PC-9 (cell line): ENCODE measurements at regions not wholly inside any gene's neighbourhood (a gene's known extent, or its start where the extent isn't known, plus 50 kb on each side); places are given as distances from the start of the nearest gene placed in this dataset.

ENCODE experiments used
- BruUV-seq: library from RNA; stranded (reverse); fragments of 400-500 nt; replicated peaks from 2 replicates; lab custom pipeline; 2021; lab: Mats Ljungman, UMichigan
- CTCF ChIA-PET: fragments of 300-600 bp; sonication (Branson Sonifier 250); formaldehyde crosslinking; loops from one replicate; lab custom pipeline; 2022; ENCODE audit warnings: antibody characterized with exemption; lab: Charles Lee
- POLR2A ChIA-PET: fragments of 300-600 bp; sonication (Branson Sonifier 250); formaldehyde crosslinking; loops from one replicate; lab custom pipeline; 2022; ENCODE audit warnings: antibody characterized with exemption; ENCODE audit not compliant: unreplicated experiment; lab: Charles Lee
- DNase-seq, 2 experiments: peaks; one replicate each; pipeline versions ENCODE4 v3.0.0 to v3.0.0-alpha.2; 2015 to 2022; ENCODE audit warnings: mixed read lengths in 1 of 2
- H2AFZ ChIP-seq: fragments of 200-600 bp; sonication (generic); 2 replicates; pipeline ENCODE4 v1.8.1; 2017; ENCODE audit warnings: antibody characterized with exemption
- H3F3A ChIP-seq: fragments of 200-600 bp; sonication (generic); 2 replicates; pipeline ENCODE4 v1.8.1; 2017; ENCODE audit warnings: antibody characterized with exemption, mild to moderate bottlenecking, low read depth; ENCODE audit not compliant: insufficient read depth
- H3K27ac ChIP-seq: fragments of 200-600 bp; sonication (generic); 2 replicates; pipeline ENCODE4 v1.6.1; 2016; ENCODE audit warnings: mixed run types
- H3K27me3 ChIP-seq: fragments of 200-600 bp; sonication (generic); 2 replicates; pipeline ENCODE4 v1.6.1; 2016; ENCODE audit warnings: low read depth, mixed run types; ENCODE audit not compliant: insufficient read depth
- H3K36me3 ChIP-seq: fragments of 200-600 bp; sonication (generic); 2 replicates; pipeline ENCODE4 v1.6.1; 2016; ENCODE audit warnings: low read depth, mixed run types
- H3K4me1 ChIP-seq: fragments of 200-600 bp; sonication (generic); replicated peaks from 2 replicates; pipeline ENCODE4 v1.6.1; 2016; ENCODE audit warnings: mixed run types; ENCODE audit not compliant: insufficient read depth
- H3K4me2 ChIP-seq: fragments of 200-600 bp; sonication (generic); 2 replicates; pipeline ENCODE4 v1.6.1; 2017; ENCODE audit warnings: mixed run types
- H3K4me3 ChIP-seq: fragments of 200-600 bp; sonication (generic); 2 replicates; pipeline ENCODE4 v1.6.1; 2016; ENCODE audit warnings: mixed run types
- H3K79me2 ChIP-seq: fragments of 200-600 bp; sonication (generic); 2 replicates; pipeline ENCODE4 v1.6.1; 2017; ENCODE audit warnings: low read depth, mixed run types
- H3K9me2 ChIP-seq: fragments of 200-600 bp; sonication (generic); 2 replicates; pipeline ENCODE4 v1.8.1; 2017; ENCODE audit warnings: mild to moderate bottlenecking; ENCODE audit not compliant: insufficient read depth
- H3K9me3 ChIP-seq: fragments of 200-600 bp; sonication (generic); 2 replicates; pipeline ENCODE4 v1.8.1; 2016; ENCODE audit warnings: low read depth; ENCODE audit not compliant: insufficient read depth
- H4K20me1 ChIP-seq: fragments of 200-600 bp; sonication (generic); 2 replicates; pipeline ENCODE4 v1.8.1; 2017; ENCODE audit not compliant: insufficient read depth
- CTCF ChIP-seq: fragments of 200-600 bp; sonication (generic); conservative IDR thresholded peaks from 2 replicates; pipeline ENCODE4 v1.6.1; 2017; ENCODE audit warnings: mixed run types, antibody characterized with exemption, mild to moderate bottlenecking, moderate library complexity
- EZH2 ChIP-seq: fragments of 200-600 bp; sonication (generic); IDR thresholded peaks from 2 replicates; pipeline ENCODE4 v1.8.0; 2017; ENCODE audit warnings: antibody characterized with exemption, low read depth
- intact Hi-C: fragments of 100-400 bp; cut with micrococcal nuclease; formaldehyde crosslinking; loops from one replicate; pipeline ENCODE4 v1.10.0; 2022; ENCODE audit not compliant: unreplicated experiment

DNA sequence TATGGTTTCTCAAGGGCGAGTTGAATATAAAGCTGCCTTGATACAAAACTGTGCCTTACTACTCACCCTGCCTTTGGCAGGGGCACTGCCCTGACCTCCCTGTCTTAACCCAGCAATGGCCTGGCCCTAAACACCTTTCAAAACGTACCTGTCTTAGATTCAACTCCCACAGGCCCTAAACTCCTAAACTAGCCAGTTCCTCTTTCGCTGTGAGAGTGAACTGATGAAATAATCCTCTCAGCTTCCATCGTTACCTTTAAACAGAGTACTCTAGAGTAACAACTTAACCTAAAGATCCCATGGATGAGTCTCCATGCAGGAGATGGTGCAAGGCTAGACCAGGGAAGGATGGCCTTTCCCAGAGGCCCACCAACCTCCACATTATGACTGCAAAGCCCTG is 133.0 kb upstream of the THBS1 start:
- Histone ChIP-seq H3K4me3 (no peak overlapping the region), H3K79me2 (no peaks in the 10 kb centered on the region), H4K20me1 (no peaks in the 10 kb centered on the region), H3K36me3 (no peaks in the 10 kb centered on the region), H3K4me2 (no peak overlapping the region), H2AFZ (no peak overlapping the region), H3K27me3 (no peaks in the 10 kb centered on the region), H3K27ac (no peak overlapping the region), H3K9me2 (no peaks in the 10 kb centered on the region), H3K4me1 (no peaks in the 10 kb centered on the region), H3F3A (no peaks in the 10 kb centered on the region), H3K9me3 (no peaks in the 10 kb centered on the region; the same call in 1 of the 2 replicates)
- CTCF ChIA-PET, result no interaction called here
- TF ChIP-seq CTCF (no peak), EZH2 (no peak)
- no peak for DNase-seq
- POLR2A ChIA-PET, result interaction anchor here (0.6 kb wide), 1 partner anchor 7 kb away, joined by 3 read pairs; no protein-coding TSS in a partner anchor
- intact Hi-C loops, result no loop called here
- BruUV-seq, result no TSS peak

- H3K4me1 ChIP-seq, result no peaks in the 10 kb centered on the region
- no peaks in the 10 kb centered on the region; the same call in 1 of the 2 replicates for H3K9me3 ChIP-seq
- ChIA-PET CTCF (no interaction called here), POLR2A (interaction anchor here (0.5 to 0.6 kb wide), 2 partner anchors 8 to 133 kb away, joined by 3 to 4 read pairs; partner anchors contain the start of gene THBS1)
- no peaks in the 10 kb centered on the region for H3K36me3 ChIP-seq
- H3K79me2 ChIP-seq, result no peaks in the 10 kb centered on the region
- BruUV-seq, result no TSS peak
- DNase-seq, result no peak
- H3F3A ChIP-seq, result no peaks in the 10 kb centered on the region
- H3K9me2 ChIP-seq, result no peaks in the 10 kb centered on the region
- intact Hi-C loops, result no loop called here
- no peak overlapping the region for H3K4me2 ChIP-seq
- no peaks in the 10 kb centered on the region for H3K27me3 ChIP-seq
- TF ChIP-seq CTCF (no peak), EZH2 (no peak)
- no peak overlapping the region for H3K27ac ChIP-seq
- no peak overlapping the region for H2AFZ ChIP-seq
- no peaks in the 10 kb centered on the region for H4K20me1 ChIP-seq
- no peak overlapping the region for H3K4me3 ChIP-seq
Measured at GRCh38 chr15:39448409-39448808, 132.5 kb upstream of the THBS1 start.

GRCh38 chr15:39451121-39451688 is 129.7 kb upstream of the THBS1 start:
- ChIA-PET CTCF (interaction anchor here (0.6 kb wide), 1 partner anchor 110 kb away, joined by 3 read pairs; no protein-coding TSS in a partner anchor), POLR2A (no interaction called here)
- no peak overlapping the region for H3K27ac ChIP-seq
- no peaks in the 10 kb centered on the region for H3K27me3 ChIP-seq
- no peaks in the 10 kb centered on the region for H3K4me1 ChIP-seq
- intact Hi-C loops, result no loop called here
- H2AFZ ChIP-seq, result no peak overlapping the region
- no peaks in the 10 kb centered on the region for H3K79me2 ChIP-seq
- no peaks in the 10 kb centered on the region for H3K9me3 ChIP-seq
- no peaks in the 10 kb centered on the region for H3K9me2 ChIP-seq
- H3F3A ChIP-seq, result no peaks in the 10 kb centered on the region
- no peaks in the 10 kb centered on the region for H3K36me3 ChIP-seq
- no peaks in the 10 kb centered on the region for H4K20me1 ChIP-seq
- no peak for DNase-seq
- BruUV-seq, result no TSS peak
- TF ChIP-seq EZH2, result no peak
- TF ChIP-seq CTCF, result no peak
- H3K4me2 ChIP-seq, result no peak overlapping the region
- no peak overlapping the region for H3K4me3 ChIP-seq
